ENCODE measurements at regions not wholly inside any gene's neighbourhood (a gene's known extent, or its start where the extent isn't known, plus 50 kb on each side); places are given as distances from the start of the nearest gene placed in this dataset.

- no peak overlapping the region for H3K4me2 ChIP-seq
- no TSS peak for BruUV-seq (replicated peaks)
- POLR2A ChIA-PET (ENCODE audit: unreplicated experiment), result no interaction called here
- H2AFZ ChIP-seq, result no peak overlapping the region
- no peak overlapping the region for H3K4me3 ChIP-seq
- DNase-seq, result no peak
- H3K9me2 ChIP-seq (ENCODE audit: insufficient read depth), result no peaks in the 10 kb centered on the region
- H4K20me1 ChIP-seq (ENCODE audit: insufficient read depth), result no peaks in the 10 kb centered on the region
- no peak for TF ChIP-seq EZH2 (IDR thresholded peaks at IDR 0.05; ENCODE audit: low read depth)
- TF ChIP-seq CTCF (conservative IDR thresholded peaks at IDR 0.05), result no peak
- H3K27me3 ChIP-seq (ENCODE audit: insufficient read depth, low read depth), result peaks cover 14% of the 10 kb centered on the region; the same call in 1 of the 2 replicates
- H3K4me1 ChIP-seq (replicated peaks; ENCODE audit: insufficient read depth), result no peaks in the 10 kb centered on the region
- CTCF ChIA-PET, result no interaction called here
- no peaks in the 10 kb centered on the region for H3F3A ChIP-seq (ENCODE audit: insufficient read depth, low read depth)
- no peak overlapping the region for H3K27ac ChIP-seq
- intact Hi-C loops (cut with micrococcal nuclease; ENCODE audit: unreplicated experiment), result no loop called here
- 0 out of 2 replicates have a peak, but pooled peaks cover 5% of the 10 kb centered on the region for H3K9me3 ChIP-seq (ENCODE audit: insufficient read depth, low read depth)
- H3K79me2 ChIP-seq (ENCODE audit: low read depth), result no peaks in the 10 kb centered on the region
- H3K36me3 ChIP-seq (ENCODE audit: low read depth), result no peaks in the 10 kb centered on the region
Observed at GRCh38 chr2:120850551-120850950, 114.9 kb downstream of the GLI2 start.

GRCh38 chr2:120851116-120851773, 115.6 kb downstream of the GLI2 start:
- Histone ChIP-seq H3K27ac (no peak overlapping the region), H3F3A (ENCODE audit: insufficient read depth, low read depth) (no peaks in the 10 kb centered on the region), H3K36me3 (ENCODE audit: low read depth) (no peaks in the 10 kb centered on the region), H3K4me1 (replicated peaks; ENCODE audit: insufficient read depth) (no peaks in the 10 kb centered on the region), H3K4me3 (no peak overlapping the region), H3K9me2 (ENCODE audit: insufficient read depth) (no peaks in the 10 kb centered on the region), H3K4me2 (no peak overlapping the region), H3K79me2 (ENCODE audit: low read depth) (no peaks in the 10 kb centered on the region), H3K9me3 (ENCODE audit: insufficient read depth, low read depth) (0 out of 2 replicates have a peak, but pooled peaks cover 5% of the 10 kb centered on the region), H4K20me1 (ENCODE audit: insufficient read depth) (no peaks in the 10 kb centered on the region), H3K27me3 (ENCODE audit: insufficient read depth, low read depth) (peaks cover 14% of the 10 kb centered on the region; the same call in 1 of the 2 replicates), H2AFZ (no peak overlapping the region)
- DNase-seq, result no peak
- POLR2A ChIA-PET (ENCODE audit: unreplicated experiment), result no interaction called here
- intact Hi-C loops (cut with micrococcal nuclease; ENCODE audit: unreplicated experiment), result no loop called here
- BruUV-seq (replicated peaks), result no TSS peak
- TF ChIP-seq EZH2 (IDR thresholded peaks at IDR 0.05; ENCODE audit: low read depth) (no peak), CTCF (conservative IDR thresholded peaks at IDR 0.05) (no peak)
- CTCF ChIA-PET, result no interaction called here

- no peak overlapping the region for H3K27ac ChIP-seq
- intact Hi-C loops (cut with micrococcal nuclease; ENCODE audit: unreplicated experiment), result no loop called here
- no peak for DNase-seq
Observed at GRCh38 chr2:120852200-120852815, 116.6 kb downstream of the GLI2 start.

More at GRCh38 chr2:120852200-120852815, 116.6 kb downstream of the GLI2 start:
- H3K27me3 ChIP-seq (ENCODE audit: insufficient read depth, low read depth), result peaks cover 14% of the 10 kb centered on the region; the same call in 1 of the 2 replicates
- H3K36me3 ChIP-seq (ENCODE audit: low read depth), result no peaks in the 10 kb centered on the region
- TF ChIP-seq EZH2 (IDR thresholded peaks at IDR 0.05; ENCODE audit: low read depth) (no peak), CTCF (conservative IDR thresholded peaks at IDR 0.05) (no peak)
- no peak overlapping the region for H2AFZ ChIP-seq
- 0 out of 2 replicates have a peak, but pooled peaks cover 5% of the 10 kb centered on the region for H3K9me3 ChIP-seq (ENCODE audit: insufficient read depth, low read depth)
- no TSS peak for BruUV-seq (replicated peaks)
- ChIA-PET POLR2A (ENCODE audit: unreplicated experiment) (no interaction called here), CTCF (no interaction called here)
- H3K4me1 ChIP-seq (replicated peaks; ENCODE audit: insufficient read depth), result no peaks in the 10 kb centered on the region
- H3K4me3 ChIP-seq, result no peak overlapping the region
- H3F3A ChIP-seq (ENCODE audit: insufficient read depth, low read depth), result no peaks in the 10 kb centered on the region
- H3K4me2 ChIP-seq, result no peak overlapping the region
- H3K9me2 ChIP-seq (ENCODE audit: insufficient read depth), result no peaks in the 10 kb centered on the region
- no peaks in the 10 kb centered on the region for H4K20me1 ChIP-seq (ENCODE audit: insufficient read depth)
- H3K79me2 ChIP-seq (ENCODE audit: low read depth), result no peaks in the 10 kb centered on the region
